ENCODE measurements at regions not wholly inside any gene's neighbourhood (a gene's known extent, or its start where the extent isn't known, plus 50 kb on each side); places are given as distances from the start of the nearest gene placed in this dataset.

DNA sequence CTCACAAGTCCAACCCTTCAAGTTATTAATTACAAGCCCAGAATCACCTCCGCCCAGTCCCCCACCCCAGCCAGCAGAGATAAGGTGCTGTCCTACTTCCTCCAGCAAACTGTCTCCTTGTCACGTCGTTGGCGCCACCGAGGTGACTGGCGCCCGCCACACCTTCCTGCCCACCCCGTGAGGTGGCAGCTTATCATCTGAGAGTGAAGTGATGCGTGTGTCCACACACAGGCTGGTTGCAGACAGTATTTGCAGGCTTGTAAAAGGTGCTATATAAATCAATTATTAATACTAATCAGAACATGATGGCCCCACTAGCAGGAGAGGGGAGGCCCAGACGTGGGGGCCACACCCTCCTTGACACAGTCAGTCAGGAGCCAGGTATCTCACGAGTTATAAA, 786.6 kb upstream of the TBX3 start:
- Histone ChIP-seq H3K9me3 (no peaks in the 10 kb centered on the region), H3K36me3 (ENCODE audit: control insufficient read depth in 2 of 2, extremely low read depth in 1 of 2, insufficient read depth in 1 of 2, low read length in 1 of 2) (no peaks in the 10 kb centered on the region), H3K4me1 (ENCODE audit: control insufficient read depth in 1 of 2, extremely low read depth in 1 of 2, insufficient read depth in 2 of 2, low read length in 2 of 2) (no peaks in the 10 kb centered on the region), H3K27ac (ENCODE audit: low read length) (no peak overlapping the region), H3K4me3 (ENCODE audit: control insufficient read depth in 1 of 2, extremely low read depth in 1 of 2, low read length in 1 of 2) (no peak overlapping the region), H3K27me3 (replicated peaks in 1 of 2; ENCODE audit: control insufficient read depth in 2 of 2, extremely low read depth in 1 of 2, insufficient read depth in 2 of 2, low read length in 1 of 2) (no peaks in the 10 kb centered on the region)
- POLR2A ChIA-PET = no interaction called here
- WGBS (ENCODE audit: insufficient coverage) = 83% methylated on average over 2 of the region's 11 CpGs
- no peak overlapping the region for H3K4me3 Mint-ChIP-seq
- ATAC-seq (replicated peaks in 1 of 4) (no peak), DNase-seq (no peak)
- no peaks in the 10 kb centered on the region for H3K27me3 Mint-ChIP-seq
- H3K9me3 Mint-ChIP-seq = peaks cover 3 to 14% (median 5%) of the 10 kb centered on the region in 3 donors
- H3K4me1 Mint-ChIP-seq = no peaks in the 10 kb centered on the region
- H3K36me3 Mint-ChIP-seq = no peaks in the 10 kb centered on the region
- H3K27ac Mint-ChIP-seq = no peak overlapping the region
- CTCF ChIA-PET = no interaction called here

DNA sequence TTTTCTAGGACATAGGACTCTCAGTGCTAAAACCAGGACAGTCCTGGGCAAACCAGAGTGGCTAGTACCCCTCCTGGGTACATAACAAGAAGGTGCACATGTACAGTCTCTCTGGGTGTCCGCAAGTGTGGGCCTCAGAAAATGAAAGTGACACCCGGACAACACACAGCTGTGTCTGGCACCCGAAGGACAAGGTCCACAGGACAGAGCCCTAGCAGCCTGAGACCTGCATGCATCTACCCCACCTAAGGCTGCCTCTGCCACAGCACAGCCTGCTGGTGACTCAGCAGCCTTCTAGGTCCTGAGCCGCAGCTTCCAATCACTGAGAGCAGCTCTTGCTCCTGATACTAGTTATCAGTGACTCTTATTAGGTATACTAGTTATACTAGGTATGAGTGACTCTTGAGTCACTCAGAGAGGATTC, 784.1 kb upstream of the TBX3 start:
- ChIA-PET CTCF (no interaction called here), POLR2A (no interaction called here)
- Mint-ChIP-seq H3K36me3 (no peaks in the 10 kb centered on the region), H3K27me3 (peaks cover 0 to 2% of the 10 kb centered on the region in 2 donors), H3K4me3 (no peak overlapping the region), H3K9me3 (peaks cover 3 to 18% (median 11%) of the 10 kb centered on the region in 3 donors), H3K4me1 (no peaks in the 10 kb centered on the region), H3K27ac (no peak overlapping the region)
- H3K27ac ChIP-seq (ENCODE audit: low read length) = no peak overlapping the region
- 75% methylated on average over 3 of the region's 4 CpGs for WGBS (ENCODE audit: insufficient coverage)
- H3K4me1 ChIP-seq (ENCODE audit: control insufficient read depth in 1 of 2, extremely low read depth in 1 of 2, insufficient read depth in 2 of 2, low read length in 2 of 2) = no peaks in the 10 kb centered on the region
- H3K9me3 ChIP-seq = no peaks in the 10 kb centered on the region
- H3K27me3 ChIP-seq (replicated peaks in 1 of 2; ENCODE audit: control insufficient read depth in 2 of 2, extremely low read depth in 1 of 2, insufficient read depth in 2 of 2, low read length in 1 of 2) = no peaks in the 10 kb centered on the region
- ATAC-seq (replicated peaks in 1 of 4) = no peak
- DNase-seq = no peak
- H3K4me3 ChIP-seq (ENCODE audit: control insufficient read depth in 1 of 2, extremely low read depth in 1 of 2, low read length in 1 of 2) = no peak overlapping the region
- no peaks in the 10 kb centered on the region for H3K36me3 ChIP-seq (ENCODE audit: control insufficient read depth in 2 of 2, extremely low read depth in 1 of 2, insufficient read depth in 1 of 2, low read length in 1 of 2)

DNA sequence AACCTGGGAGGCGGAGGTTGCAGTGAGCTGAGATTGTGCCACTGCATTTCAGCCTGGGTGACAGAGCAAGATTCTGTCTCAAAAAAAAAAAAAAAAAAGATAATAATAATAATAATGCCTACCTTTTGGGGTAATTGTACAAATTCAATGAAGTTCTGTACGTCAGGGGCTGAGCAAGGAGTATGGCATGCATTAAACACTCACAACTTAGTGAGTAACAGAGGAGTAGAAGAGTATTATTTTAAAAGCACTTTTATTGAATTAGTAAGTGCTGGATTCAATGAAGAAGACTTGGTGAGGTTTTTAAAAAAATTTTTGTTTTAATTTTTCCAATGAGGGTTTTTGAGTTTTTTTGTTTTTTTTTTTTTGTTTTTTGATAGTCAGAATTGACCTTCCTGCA, 783.6 kb upstream of the TBX3 start:
- no peaks in the 10 kb centered on the region for H3K36me3 ChIP-seq (ENCODE audit: control insufficient read depth in 2 of 2, extremely low read depth in 1 of 2, insufficient read depth in 1 of 2, low read length in 1 of 2)
- Mint-ChIP-seq H3K9me3 (peaks cover 3 to 18% (median 11%) of the 10 kb centered on the region in 3 donors), H3K4me3 (no peak overlapping the region), H3K4me1 (no peaks in the 10 kb centered on the region), H3K27me3 (peaks cover 0 to 2% of the 10 kb centered on the region in 2 donors), H3K27ac (no peak overlapping the region), H3K36me3 (no peaks in the 10 kb centered on the region)
- DNase-seq (no peak), ATAC-seq (replicated peaks in 1 of 4) (no peak)
- no peaks in the 10 kb centered on the region for H3K27me3 ChIP-seq (replicated peaks in 1 of 2; ENCODE audit: control insufficient read depth in 2 of 2, extremely low read depth in 1 of 2, insufficient read depth in 2 of 2, low read length in 1 of 2)
- POLR2A ChIA-PET = no interaction called here
- no peaks in the 10 kb centered on the region for H3K9me3 ChIP-seq
- H3K4me3 ChIP-seq (ENCODE audit: control insufficient read depth in 1 of 2, extremely low read depth in 1 of 2, low read length in 1 of 2) = no peak overlapping the region
- no CpG with 5 or more reads among the region's 2 CpGs for WGBS (ENCODE audit: insufficient coverage)
- H3K4me1 ChIP-seq (ENCODE audit: control insufficient read depth in 1 of 2, extremely low read depth in 1 of 2, insufficient read depth in 2 of 2, low read length in 2 of 2) = no peaks in the 10 kb centered on the region
- CTCF ChIA-PET = no interaction called here
- no peak overlapping the region for H3K27ac ChIP-seq (ENCODE audit: low read length)

DNA sequence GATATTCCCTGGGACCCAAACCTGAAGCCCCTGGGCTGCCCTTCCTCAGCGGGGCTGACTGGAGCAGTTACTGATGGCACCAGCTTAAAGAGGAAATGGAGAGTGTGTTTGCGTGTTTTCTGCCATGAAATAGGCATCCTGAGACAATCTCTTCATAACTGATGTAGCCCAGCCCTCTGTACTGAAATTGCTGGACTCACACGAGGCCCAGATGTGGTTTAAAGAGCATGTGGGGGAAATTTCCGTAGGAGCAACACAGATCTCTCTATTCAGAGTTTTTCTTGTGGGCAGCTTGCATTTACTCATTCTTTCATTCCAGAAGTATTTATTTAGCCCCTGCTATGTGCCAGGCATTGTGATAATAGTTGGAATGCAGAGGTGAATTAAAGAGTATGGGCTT, 782.1 kb upstream of the TBX3 start:
- H3K4me1 Mint-ChIP-seq = no peaks in the 10 kb centered on the region
- H3K4me3 ChIP-seq (ENCODE audit: control insufficient read depth in 1 of 2, extremely low read depth in 1 of 2, low read length in 1 of 2) = no peak overlapping the region
- H3K36me3 ChIP-seq (ENCODE audit: control insufficient read depth in 2 of 2, extremely low read depth in 1 of 2, insufficient read depth in 1 of 2, low read length in 1 of 2) = no peaks in the 10 kb centered on the region
- POLR2A ChIA-PET = no interaction called here
- no peak overlapping the region for H3K27ac ChIP-seq (ENCODE audit: low read length)
- CTCF ChIA-PET = no interaction called here
- H3K9me3 Mint-ChIP-seq = peaks cover 3 to 13% (median 13%) of the 10 kb centered on the region in 3 donors
- H3K36me3 Mint-ChIP-seq = no peaks in the 10 kb centered on the region
- no peaks in the 10 kb centered on the region for H3K27me3 ChIP-seq (replicated peaks in 1 of 2; ENCODE audit: control insufficient read depth in 2 of 2, extremely low read depth in 1 of 2, insufficient read depth in 2 of 2, low read length in 1 of 2)
- H3K4me1 ChIP-seq (ENCODE audit: control insufficient read depth in 1 of 2, extremely low read depth in 1 of 2, insufficient read depth in 2 of 2, low read length in 2 of 2) = no peaks in the 10 kb centered on the region
- no peak overlapping the region for H3K4me3 Mint-ChIP-seq
- H3K9me3 ChIP-seq = no peaks in the 10 kb centered on the region
- WGBS (ENCODE audit: insufficient coverage) = no CpG with 5 or more reads among the region's 4 CpGs
- H3K27ac Mint-ChIP-seq = no peak overlapping the region
- ATAC-seq (replicated peaks in 1 of 4) = no peak
- DNase-seq = no peak
- peaks cover 2 to 3% of the 10 kb centered on the region in 2 donors for H3K27me3 Mint-ChIP-seq

DNA sequence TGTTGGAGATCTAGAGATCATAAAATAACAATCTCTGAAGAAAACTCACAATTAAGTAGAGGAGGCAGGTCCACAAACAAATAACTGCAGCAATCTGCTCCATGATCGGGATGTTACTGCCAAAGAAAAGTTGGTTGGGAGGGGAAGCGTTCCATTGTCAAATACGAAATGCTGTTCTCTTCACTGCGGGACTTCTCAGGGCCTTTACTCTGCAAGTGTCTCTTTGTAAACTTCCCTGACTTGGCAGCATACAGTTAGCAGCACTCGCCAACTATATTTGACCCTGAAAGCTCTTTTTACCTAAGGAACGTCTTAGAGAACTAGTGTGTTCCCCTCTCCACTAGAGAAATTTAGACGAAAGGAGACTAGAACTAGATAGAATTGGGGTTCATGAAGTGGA, 780.7 kb upstream of the TBX3 start:
- Mint-ChIP-seq H3K27me3 (peaks cover 2 to 3% of the 10 kb centered on the region in 2 donors), H3K9me3 (peaks cover under 1 to 11% (median 9%) of the 10 kb centered on the region in 3 donors), H3K4me3 (no peak overlapping the region), H3K4me1 (no peaks in the 10 kb centered on the region), H3K27ac (no peak overlapping the region), H3K36me3 (no peaks in the 10 kb centered on the region)
- no peak for ATAC-seq (replicated peaks in 1 of 4)
- Histone ChIP-seq H3K4me3 (ENCODE audit: control insufficient read depth in 1 of 2, extremely low read depth in 1 of 2, low read length in 1 of 2) (no peak overlapping the region), H3K9me3 (no peaks in the 10 kb centered on the region), H3K36me3 (ENCODE audit: control insufficient read depth in 2 of 2, extremely low read depth in 1 of 2, insufficient read depth in 1 of 2, low read length in 1 of 2) (no peaks in the 10 kb centered on the region), H3K27me3 (replicated peaks in 1 of 2; ENCODE audit: control insufficient read depth in 2 of 2, extremely low read depth in 1 of 2, insufficient read depth in 2 of 2, low read length in 1 of 2) (no peaks in the 10 kb centered on the region), H3K27ac (ENCODE audit: low read length) (no peak overlapping the region), H3K4me1 (ENCODE audit: control insufficient read depth in 1 of 2, extremely low read depth in 1 of 2, insufficient read depth in 2 of 2, low read length in 2 of 2) (no peaks in the 10 kb centered on the region)
- no peak for DNase-seq
- POLR2A ChIA-PET = no interaction called here
- WGBS (ENCODE audit: insufficient coverage) = 100% methylated on average over 1 of the region's 7 CpGs
- CTCF ChIA-PET = interaction anchor here in 1 of 2 donors (0.6 kb wide), 1 partner anchor 18 kb away, joined by 6 read pairs; no protein-coding TSS in a partner anchor

DNA sequence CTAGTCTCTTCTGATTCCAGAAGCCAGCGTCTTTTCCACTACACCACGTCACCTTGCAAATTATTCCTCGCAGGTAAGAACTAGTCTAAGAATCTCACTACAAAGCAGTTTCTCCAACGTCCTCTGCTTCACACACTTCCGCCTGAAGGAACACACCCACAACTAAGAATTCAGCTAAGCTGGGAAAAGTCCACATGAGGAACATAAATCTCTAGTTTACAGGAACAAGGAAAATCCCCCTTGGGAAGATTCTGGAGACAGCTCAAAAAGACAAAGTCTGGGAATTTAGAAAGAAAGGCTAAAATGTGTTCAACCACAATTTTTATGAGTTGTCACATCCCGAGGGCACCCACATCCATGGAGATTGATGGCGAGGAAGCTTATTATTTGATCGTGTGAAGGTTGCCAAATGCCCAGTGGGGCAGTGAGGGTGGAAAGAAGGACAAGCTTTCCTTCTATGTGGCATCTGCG, 780.2 kb upstream of the TBX3 start:
- Histone ChIP-seq H3K4me1 (ENCODE audit: control insufficient read depth in 1 of 2, extremely low read depth in 1 of 2, insufficient read depth in 2 of 2, low read length in 2 of 2) (no peaks in the 10 kb centered on the region), H3K9me3 (no peaks in the 10 kb centered on the region), H3K36me3 (ENCODE audit: control insufficient read depth in 2 of 2, extremely low read depth in 1 of 2, insufficient read depth in 1 of 2, low read length in 1 of 2) (no peaks in the 10 kb centered on the region), H3K27ac (ENCODE audit: low read length) (no peak overlapping the region), H3K27me3 (replicated peaks in 1 of 2; ENCODE audit: control insufficient read depth in 2 of 2, extremely low read depth in 1 of 2, insufficient read depth in 2 of 2, low read length in 1 of 2) (no peaks in the 10 kb centered on the region), H3K4me3 (ENCODE audit: control insufficient read depth in 1 of 2, extremely low read depth in 1 of 2, low read length in 1 of 2) (no peak overlapping the region)
- no peak for ATAC-seq (replicated peaks in 1 of 4)
- 55% methylated on average over 6 of the region's 9 CpGs for WGBS (ENCODE audit: insufficient coverage)
- no peaks in the 10 kb centered on the region for H3K4me1 Mint-ChIP-seq
- H3K9me3 Mint-ChIP-seq = peaks cover 0 to 9% (median 8%) of the 10 kb centered on the region in 3 donors
- DNase-seq = no peak
- ChIA-PET CTCF (no interaction called here), POLR2A (no interaction called here)
- H3K36me3 Mint-ChIP-seq = no peaks in the 10 kb centered on the region
- H3K4me3 Mint-ChIP-seq = no peak overlapping the region
- H3K27me3 Mint-ChIP-seq = peaks cover 2 to 3% of the 10 kb centered on the region in 2 donors
- H3K27ac Mint-ChIP-seq = no peak overlapping the region

DNA sequence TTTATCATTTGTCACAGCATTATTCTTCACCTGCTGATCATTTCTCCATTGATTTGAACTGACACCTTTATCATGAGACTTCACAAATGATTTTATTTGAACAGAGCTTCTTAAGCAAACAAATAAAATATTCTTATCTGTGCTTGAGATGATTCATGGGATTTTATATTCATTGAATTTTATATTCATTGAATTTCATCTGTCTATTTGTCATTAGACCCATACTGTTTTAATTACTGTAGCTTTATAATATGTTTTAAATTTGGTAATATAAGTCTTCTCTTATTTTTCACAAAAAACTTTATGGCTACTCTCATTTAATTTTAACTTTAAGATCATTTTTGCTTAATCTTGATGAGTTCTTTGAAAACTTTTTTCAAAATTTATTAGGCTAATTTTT, 777.4 kb upstream of the TBX3 start:
- no peak for ATAC-seq (replicated peaks in 1 of 4)
- DNase-seq = no peak
- H3K27me3 Mint-ChIP-seq = peaks cover 2 to 3% of the 10 kb centered on the region in 2 donors
- no peak overlapping the region for H3K4me3 ChIP-seq (ENCODE audit: control insufficient read depth in 1 of 2, extremely low read depth in 1 of 2, low read length in 1 of 2)
- ChIA-PET CTCF (no interaction called here), POLR2A (no interaction called here)
- no peaks in the 10 kb centered on the region for H3K36me3 ChIP-seq (ENCODE audit: control insufficient read depth in 2 of 2, extremely low read depth in 1 of 2, insufficient read depth in 1 of 2, low read length in 1 of 2)
- no peaks in the 10 kb centered on the region for H3K36me3 Mint-ChIP-seq
- peaks cover 7 to 21% (median 8%) of the 10 kb centered on the region in 3 donors for H3K9me3 Mint-ChIP-seq
- no peaks in the 10 kb centered on the region for H3K4me1 ChIP-seq (ENCODE audit: control insufficient read depth in 1 of 2, extremely low read depth in 1 of 2, insufficient read depth in 2 of 2, low read length in 2 of 2)
- H3K4me3 Mint-ChIP-seq = no peak overlapping the region
- H3K27me3 ChIP-seq (replicated peaks in 1 of 2; ENCODE audit: control insufficient read depth in 2 of 2, extremely low read depth in 1 of 2, insufficient read depth in 2 of 2, low read length in 1 of 2) = no peaks in the 10 kb centered on the region
- H3K27ac ChIP-seq (ENCODE audit: low read length) = no peak overlapping the region
- no peaks in the 10 kb centered on the region for H3K4me1 Mint-ChIP-seq
- H3K27ac Mint-ChIP-seq = no peak overlapping the region
- no peaks in the 10 kb centered on the region for H3K9me3 ChIP-seq
